Body of pancreas (tissue), 4 donors: ENCODE measurements at regions not wholly inside any gene's neighbourhood (a gene's known extent, or its start where the extent isn't known, plus 50 kb on each side); places are given as distances from the start of the nearest gene placed in this dataset.

Experiments
- POLR2A ChIP-seq, 3 donors: fragments of 450-650 bp; IDR thresholded peaks; one replicate each; pipeline ENCODE4 v1.6.1; 2016; ENCODE audit warnings: antibody characterized with exemption in 3 of 3, mild to moderate bottlenecking in 2 of 3
- TF ChIP-seq, protein P1 (sequence below), 7 experiments: fragments of 450-650 bp in 4 of 7; fragments of 200-600 bp in 3 of 7; sonication (generic) in 3 of 7; IDR thresholded peaks; one replicate each; pipeline ENCODE4 v1.5.1; 2016 to 2019; ENCODE audit warnings: antibody characterized with exemption in 7 of 7

DNA sequence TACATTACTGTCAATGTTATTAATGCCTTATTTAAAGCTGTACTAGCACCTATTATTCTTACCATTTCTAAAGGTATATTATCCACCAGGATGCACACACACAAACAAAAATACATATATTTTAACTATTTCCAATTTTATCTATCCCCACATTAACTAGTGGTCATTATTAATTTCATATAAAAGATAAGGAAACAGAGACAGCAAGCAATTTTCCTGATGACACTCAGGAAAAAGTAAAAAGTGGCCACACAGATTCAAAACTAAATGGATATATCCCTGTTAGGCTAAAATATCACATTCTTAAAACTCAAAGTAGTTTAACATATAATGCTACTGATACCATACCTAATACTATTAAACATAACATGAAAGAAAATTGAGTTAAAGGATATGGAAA is 534.1 kb downstream of the KCNT2 start:
- TF ChIP-seq, protein P1, sequence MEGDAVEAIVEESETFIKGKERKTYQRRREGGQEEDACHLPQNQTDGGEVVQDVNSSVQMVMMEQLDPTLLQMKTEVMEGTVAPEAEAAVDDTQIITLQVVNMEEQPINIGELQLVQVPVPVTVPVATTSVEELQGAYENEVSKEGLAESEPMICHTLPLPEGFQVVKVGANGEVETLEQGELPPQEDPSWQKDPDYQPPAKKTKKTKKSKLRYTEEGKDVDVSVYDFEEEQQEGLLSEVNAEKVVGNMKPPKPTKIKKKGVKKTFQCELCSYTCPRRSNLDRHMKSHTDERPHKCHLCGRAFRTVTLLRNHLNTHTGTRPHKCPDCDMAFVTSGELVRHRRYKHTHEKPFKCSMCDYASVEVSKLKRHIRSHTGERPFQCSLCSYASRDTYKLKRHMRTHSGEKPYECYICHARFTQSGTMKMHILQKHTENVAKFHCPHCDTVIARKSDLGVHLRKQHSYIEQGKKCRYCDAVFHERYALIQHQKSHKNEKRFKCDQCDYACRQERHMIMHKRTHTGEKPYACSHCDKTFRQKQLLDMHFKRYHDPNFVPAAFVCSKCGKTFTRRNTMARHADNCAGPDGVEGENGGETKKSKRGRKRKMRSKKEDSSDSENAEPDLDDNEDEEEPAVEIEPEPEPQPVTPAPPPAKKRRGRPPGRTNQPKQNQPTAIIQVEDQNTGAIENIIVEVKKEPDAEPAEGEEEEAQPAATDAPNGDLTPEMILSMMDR (IDR thresholded peaks at IDR 0.05) = no peak
- no peak for TF ChIP-seq POLR2A (IDR thresholded peaks at IDR 0.05)
